Activated CD8-positive, alpha-beta memory T cell treated with anti-CD3 and anti-CD28 coated beads for 36 hours (primary cell): ENCODE measurements at regions not wholly inside any gene's neighbourhood (a gene's known extent, or its start where the extent isn't known, plus 50 kb on each side); places are given as distances from the start of the nearest gene placed in this dataset.

Experiments used
- CTCF ChIA-PET: fragments of 350-600 bp; sonication (Branson Sonifier 250); formaldehyde crosslinking; loops from one replicate; lab custom pipeline; 2021; ENCODE audit warnings: antibody characterized with exemption; lab: Charles Lee
- POLR2A ChIA-PET: fragments of 350-600 bp; sonication (Branson Sonifier 250); formaldehyde crosslinking; loops from one replicate; lab custom pipeline; 2021; ENCODE audit warnings: antibody characterized with exemption; lab: Charles Lee

DNA sequence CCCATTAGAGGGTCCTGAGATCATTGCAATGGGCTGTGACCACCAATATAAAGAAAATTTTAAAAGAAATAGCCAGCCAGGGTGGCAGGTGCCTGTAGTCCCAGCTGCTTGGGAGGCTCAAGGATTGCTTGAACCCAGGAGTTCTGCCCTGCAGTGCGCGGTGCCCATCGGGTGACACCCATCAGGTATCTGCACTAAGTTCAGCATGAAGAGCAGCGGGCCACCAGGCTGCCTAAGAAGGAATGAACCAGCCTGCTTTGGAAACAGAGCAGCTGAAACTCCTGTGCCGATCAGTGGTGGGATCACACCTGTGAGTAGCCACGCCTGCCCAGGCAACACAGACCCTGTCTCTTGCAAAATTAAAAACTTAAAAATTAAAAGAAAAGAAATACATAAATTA, 102.5 kb upstream of the FOXC1 start:
- CTCF ChIA-PET = no interaction called here
- POLR2A ChIA-PET = no interaction called here

DNA sequence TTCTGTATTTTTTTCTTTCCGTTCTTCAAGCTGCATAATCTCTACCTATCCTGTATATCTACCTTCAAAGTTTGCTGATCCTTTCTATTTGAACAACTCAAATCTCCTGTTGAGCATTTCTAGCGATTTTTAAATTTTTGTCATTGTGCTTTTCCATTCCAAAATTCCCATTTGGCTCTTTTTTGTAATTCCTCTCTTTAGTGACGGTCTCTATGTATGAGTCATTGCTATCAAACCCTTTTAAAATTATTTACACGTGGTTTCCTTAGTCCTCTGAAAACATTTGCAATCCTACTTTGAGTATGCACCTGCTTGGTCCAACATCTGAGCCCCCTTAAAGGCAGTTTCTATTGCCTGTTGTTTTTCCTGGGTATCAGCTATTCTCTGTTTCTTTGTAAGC, 100.5 kb upstream of the FOXC1 start:
- CTCF ChIA-PET = no interaction called here
- POLR2A ChIA-PET = no interaction called here

DNA sequence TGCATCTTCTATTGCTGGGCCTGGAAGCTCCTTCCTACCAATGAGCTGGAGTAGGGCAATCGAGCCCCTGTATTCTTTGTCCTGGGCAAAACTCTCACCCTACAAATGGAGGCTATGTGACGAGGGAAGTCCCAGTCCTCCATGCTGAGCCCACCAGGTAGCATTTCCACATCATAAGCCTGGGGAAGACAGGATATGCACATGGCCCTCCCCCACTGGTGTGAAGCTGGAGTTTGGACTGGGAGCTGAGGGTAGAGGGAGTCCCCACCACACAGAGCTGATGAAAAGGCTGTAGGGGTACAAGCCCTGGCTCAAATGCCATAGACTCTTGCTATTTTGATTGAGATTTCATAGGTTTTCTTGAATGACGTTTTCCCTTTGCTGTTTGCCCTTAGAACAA, 99.5 kb upstream of the FOXC1 start:
- ChIA-PET CTCF (no interaction called here), POLR2A (no interaction called here)

DNA sequence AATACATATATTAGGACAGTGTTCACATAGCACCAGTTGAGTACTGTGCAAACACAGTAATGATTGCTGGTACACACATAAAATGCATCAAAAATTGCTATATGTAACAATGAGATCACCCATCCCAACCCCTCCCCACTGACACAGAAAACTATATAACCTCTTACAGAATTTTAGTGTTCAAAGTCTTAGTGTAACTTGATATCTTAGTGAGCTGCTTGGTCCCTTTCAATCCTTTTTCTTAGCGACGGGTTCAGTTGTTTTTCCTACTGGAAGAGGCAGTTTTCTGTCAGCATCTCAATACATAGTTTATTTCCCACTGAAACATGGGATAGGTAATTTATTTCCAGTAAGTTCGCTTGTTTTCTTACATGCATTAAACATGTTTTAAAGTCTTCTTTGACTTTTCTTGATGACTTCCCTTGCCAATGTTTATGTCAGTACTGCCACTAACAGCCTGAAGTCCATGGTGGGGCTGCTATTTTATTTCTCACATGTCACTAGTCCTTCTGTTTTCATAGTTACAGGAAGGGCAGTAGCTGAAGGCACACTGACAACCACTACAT, 96.4 kb upstream of the FOXC1 start:
- POLR2A ChIA-PET = no interaction called here
- CTCF ChIA-PET = no interaction called here

DNA sequence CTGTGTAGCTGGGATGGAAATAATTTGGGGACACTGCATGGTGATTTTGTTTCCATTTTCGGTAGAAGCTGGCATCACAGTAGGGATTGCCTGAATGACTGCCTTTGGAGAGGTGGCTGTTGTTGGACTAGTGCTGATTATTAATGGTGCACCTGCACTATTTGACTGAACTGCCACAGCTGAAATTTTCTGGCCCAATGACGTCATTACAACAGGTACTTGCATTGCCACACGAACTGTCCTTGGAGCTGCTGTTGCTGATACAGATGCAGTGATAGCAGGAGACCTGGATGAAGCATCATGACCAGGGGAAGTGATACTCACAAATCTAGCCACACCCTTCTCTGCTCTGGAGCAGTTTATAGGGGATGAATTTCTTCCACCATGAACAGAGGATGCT, 95.6 kb upstream of the FOXC1 start:
- POLR2A ChIA-PET = no interaction called here
- CTCF ChIA-PET = no interaction called here

DNA sequence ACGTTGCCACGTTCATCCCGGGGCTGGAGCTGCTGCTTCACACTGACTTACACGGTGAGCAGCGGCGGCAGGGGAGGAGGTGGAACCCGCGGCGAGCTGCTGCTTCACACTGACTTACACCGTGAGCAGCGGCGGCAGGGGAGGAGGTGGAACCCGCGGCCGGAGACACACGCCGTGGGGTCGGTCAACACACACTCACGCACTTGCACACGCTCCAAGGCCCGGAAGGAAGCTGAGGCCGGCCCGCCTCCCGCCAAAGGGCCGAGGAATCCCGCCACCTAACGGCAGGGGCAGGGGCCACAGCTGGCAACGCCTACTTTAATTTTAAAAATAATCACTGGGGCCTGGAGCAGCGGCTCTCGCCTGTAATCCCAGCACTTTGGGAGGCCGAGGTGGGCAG, 94.4 kb upstream of the FOXC1 start:
- CTCF ChIA-PET = no interaction called here
- POLR2A ChIA-PET = no interaction called here

DNA sequence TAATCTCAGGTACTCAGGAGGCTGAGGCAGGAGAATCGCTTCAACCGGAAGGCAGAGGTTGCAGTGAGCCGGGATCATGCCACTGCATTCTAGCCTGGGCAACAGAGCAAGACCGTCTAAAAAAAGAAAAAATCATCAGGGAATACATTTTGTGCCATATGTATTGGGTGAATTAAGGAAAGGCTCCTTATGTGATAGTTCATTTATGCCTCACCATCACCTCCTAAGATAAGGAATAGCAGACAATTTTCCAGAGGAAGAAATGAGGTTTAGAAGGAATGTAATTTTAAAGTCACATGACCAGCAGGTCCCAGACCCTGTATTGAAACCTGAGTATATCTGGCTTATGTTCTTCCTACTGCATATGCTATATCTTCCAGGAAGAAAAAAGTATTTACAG, 93.9 kb upstream of the FOXC1 start:
- POLR2A ChIA-PET = no interaction called here
- CTCF ChIA-PET = no interaction called here

DNA sequence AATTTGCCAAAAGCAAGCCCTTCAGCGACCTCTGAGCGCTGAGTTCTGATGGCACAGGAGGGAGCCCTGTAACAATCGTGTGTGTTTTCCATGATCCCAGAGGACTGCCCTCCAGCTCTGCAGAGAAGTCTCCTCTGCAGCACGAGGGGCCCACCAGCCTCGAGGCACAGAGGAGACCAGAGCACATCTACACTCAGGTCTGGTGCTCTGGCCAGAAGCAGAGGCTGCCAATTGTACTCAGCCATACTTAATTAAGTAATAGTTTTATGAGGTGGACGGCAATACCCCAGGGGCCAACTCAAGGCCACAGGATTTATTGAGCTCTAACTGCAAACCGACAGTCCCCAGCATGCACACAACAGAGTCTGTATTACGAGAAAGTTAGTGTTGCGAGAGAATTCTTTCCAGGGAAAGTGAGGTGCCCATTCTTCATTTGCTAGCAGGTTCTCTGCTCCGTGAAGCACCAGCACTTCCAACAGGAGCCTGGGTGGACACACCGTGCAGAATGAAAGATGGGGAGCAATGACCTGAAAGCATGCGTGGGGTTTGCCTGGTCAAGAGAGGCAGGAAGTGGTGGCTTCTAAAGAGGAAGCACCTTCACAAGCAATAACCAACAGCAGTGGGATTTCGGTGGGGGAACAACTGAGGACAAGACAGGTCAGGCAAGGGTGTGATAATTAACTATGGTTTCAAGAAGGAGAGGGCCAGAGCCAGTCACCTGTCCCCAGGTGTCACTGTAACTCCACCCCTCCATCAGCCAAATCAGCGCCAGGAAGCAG, 92.8 kb upstream of the FOXC1 start:
- ChIA-PET POLR2A (no interaction called here), CTCF (no interaction called here)

DNA sequence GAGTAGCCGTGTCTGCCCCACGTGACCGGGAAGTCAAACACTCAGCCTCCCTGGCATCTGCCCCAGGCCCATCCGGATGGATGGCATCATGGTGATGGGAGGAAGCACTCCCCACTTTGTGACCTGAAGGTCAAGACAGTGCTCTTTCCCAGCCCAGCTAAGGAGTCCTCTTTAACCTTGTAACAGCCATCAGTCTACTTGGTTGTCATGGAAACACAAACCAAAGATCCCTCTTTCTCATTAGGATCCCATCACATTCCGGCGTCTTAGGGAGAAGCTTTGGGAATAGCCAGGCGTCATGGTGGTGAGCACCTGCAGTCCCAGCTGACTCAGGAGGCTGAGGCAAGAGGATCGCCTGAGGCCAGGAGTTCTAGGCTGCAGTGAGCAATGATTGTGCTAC, 90.9 kb upstream of the FOXC1 start:
- ChIA-PET POLR2A (no interaction called here), CTCF (no interaction called here)

DNA sequence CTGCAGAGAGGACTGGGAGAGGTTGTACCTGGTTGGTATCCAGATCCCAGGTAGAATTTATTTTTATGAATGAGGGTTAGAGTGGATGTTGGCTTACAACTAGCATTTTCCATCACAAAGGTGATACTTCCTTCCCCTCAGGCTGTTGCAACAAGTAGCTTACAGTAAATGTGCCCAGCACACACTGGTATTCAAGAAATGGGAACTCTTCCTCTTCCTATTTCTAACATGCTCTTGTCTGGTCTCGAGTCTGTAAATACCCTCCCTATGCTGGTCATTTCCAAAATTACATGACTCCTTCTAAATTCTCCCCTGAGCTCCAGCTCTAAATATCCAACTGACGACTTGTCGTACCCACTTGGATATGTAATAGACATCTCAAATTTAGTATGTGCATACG, 90.1 kb upstream of the FOXC1 start:
- ChIA-PET CTCF (no interaction called here), POLR2A (no interaction called here)

DNA sequence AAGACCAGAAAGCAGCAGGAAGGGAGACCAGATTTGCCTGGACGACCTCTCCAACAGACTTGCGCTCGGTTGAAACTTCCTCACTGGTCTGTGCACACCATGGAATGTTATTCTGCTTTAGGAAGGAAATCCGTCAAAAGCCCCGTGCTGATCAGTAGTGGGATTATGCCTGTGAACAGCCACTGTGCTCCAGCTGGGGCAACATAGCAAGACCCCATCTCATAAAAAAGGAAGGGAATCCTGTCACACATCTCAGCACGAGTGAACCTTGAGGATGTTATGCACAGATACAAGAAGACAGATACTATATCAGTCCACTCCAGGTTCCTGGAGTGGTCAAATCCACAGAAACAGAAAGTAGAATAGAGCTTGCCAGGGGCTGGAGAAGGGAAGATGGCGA, 86.9 kb upstream of the FOXC1 start:
- ChIA-PET POLR2A (no interaction called here), CTCF (no interaction called here)

DNA sequence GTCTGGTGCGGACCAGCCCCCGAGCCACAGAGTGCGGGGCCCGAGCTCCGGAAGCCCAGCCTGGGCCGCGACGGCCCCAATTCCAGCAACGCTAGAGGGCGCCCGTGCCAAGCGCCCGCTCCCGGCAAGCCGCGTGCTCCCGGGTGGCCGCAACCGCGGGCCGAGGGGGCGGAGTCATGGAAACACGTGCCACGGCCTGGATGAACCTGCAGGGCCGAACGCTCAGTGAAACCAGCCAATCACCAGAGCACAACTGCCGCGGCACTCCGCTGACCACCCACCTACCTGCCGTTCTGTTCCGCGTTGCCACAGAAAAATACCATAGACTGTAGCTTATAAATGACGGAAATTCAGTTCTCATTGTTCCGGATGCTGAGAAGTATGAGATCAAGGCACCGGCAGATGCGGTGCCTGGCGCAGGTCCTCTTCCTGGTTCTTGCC, 85.7 kb upstream of the FOXC1 start:
- CTCF ChIA-PET = interaction anchor here (0.6 to 1.9 kb wide), 5 partner anchors 19 to 50 kb away, joined by 3 to 6 read pairs (median 3); no protein-coding TSS in a partner anchor

DNA sequence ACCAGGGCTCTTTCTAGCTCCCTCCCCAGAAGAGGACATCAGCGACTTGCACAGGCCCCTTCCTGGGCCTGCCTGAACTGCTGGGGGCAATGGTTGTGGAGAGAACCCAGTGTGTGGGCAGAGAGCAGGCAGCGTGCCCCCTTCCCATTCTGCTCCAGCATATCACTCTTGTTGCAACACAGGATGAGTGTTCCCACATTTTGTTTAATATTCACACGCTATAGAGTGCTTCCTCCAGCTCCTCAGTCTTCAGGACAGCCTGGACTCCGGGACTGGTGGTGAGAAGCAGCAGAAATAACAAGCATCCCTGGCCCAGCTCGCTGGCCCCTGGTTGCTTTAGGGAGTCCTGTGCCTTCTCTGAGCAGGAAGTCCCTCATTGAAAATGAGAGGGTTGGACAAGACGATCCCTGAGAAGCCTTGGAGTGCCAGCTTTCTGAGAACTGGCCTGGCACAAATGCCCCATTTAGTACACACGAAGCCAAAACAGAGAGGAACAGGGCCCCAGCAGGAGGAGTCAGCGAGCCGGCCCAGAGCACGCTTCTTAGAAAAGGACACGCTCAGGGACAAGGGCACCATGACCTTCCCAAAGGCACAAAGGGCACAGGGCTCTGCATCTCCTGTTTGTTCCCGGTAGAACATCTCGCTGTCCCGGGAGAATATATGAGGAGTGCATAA, 84.2 kb upstream of the FOXC1 start:
- POLR2A ChIA-PET = no interaction called here
- CTCF ChIA-PET = interaction anchor here (0.8 kb wide), 1 partner anchor 27 kb away, joined by 3 read pairs; no protein-coding TSS in a partner anchor

More for the DNA sequence above, 85.7 kb upstream of the FOXC1 start:
- POLR2A ChIA-PET = no interaction called here

DNA sequence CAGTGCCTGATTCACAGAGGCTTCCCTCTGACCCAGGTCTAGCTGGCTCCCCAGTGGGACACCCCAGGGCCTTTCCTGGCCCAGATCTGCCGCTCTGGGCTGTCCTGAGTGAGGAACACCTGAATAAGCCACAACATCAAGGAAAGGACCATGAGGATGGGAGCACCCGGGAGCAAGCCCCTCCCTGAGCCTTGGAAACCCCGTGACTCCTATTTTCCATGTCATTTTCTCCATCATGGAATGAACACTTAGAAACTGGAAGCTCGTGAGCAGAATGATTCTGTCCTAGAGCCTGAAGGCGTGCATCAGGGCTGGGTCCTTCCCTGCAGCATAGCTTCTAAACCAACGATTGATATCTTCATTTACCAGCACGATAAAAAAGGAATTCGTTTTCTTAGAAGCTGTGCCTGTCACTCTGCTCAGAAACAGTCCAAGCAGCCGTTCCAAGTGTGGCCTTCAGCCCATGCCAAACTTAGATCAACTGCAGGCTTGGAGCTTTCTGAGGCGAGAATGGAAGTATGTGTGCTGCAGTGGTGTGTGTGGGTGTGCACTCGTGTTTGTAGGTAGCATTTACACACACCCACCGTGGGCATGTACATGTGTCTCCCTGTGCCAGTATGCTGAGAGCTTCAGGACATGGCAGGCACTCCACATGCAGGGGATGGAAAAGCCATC, 83.2 kb upstream of the FOXC1 start:
- CTCF ChIA-PET = no interaction called here
- POLR2A ChIA-PET = no interaction called here

DNA sequence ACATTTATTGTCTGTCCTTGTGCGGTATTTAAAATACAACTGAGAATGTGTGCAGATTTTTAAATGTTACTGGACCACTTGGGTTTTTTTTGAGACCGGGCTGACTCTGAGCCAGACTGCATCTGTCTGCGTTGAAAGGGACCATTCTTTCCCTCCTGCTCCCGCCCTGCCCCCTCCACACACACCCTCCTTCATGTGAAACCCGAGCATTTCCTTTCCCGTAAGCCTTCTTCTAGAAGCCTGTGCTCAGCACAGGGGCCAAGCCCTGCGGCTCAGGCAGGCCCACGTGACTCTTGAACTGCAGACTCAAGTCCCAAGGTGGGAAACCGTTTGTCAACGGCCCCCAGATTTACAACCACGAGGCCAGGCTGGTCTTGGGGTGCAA, 82.7 kb upstream of the FOXC1 start:
- CTCF ChIA-PET = no interaction called here
- POLR2A ChIA-PET = no interaction called here

DNA sequence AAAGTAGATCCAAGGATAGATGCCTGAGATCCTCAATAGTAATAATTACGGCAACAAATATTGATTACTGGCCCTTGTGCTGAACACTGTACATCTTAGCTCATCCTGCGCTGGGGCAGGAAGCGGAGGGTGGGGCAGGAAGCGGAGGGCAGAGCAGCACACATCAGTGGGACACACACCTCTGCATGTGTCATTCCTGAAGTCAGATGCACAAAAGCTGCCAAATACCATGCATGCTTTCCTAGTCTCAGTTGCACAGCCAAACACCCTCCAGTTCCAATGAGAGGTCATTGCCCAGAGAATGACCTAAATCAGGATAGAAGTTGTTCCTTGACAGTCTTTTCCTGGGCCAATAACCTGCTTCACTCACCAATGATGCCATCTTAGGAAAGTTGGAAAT, 74.4 kb upstream of the FOXC1 start:
- ChIA-PET CTCF (no interaction called here), POLR2A (interaction anchor here (0.7 kb wide), 1 partner anchor 224 kb away, joined by 4 read pairs; no protein-coding TSS in a partner anchor)

DNA sequence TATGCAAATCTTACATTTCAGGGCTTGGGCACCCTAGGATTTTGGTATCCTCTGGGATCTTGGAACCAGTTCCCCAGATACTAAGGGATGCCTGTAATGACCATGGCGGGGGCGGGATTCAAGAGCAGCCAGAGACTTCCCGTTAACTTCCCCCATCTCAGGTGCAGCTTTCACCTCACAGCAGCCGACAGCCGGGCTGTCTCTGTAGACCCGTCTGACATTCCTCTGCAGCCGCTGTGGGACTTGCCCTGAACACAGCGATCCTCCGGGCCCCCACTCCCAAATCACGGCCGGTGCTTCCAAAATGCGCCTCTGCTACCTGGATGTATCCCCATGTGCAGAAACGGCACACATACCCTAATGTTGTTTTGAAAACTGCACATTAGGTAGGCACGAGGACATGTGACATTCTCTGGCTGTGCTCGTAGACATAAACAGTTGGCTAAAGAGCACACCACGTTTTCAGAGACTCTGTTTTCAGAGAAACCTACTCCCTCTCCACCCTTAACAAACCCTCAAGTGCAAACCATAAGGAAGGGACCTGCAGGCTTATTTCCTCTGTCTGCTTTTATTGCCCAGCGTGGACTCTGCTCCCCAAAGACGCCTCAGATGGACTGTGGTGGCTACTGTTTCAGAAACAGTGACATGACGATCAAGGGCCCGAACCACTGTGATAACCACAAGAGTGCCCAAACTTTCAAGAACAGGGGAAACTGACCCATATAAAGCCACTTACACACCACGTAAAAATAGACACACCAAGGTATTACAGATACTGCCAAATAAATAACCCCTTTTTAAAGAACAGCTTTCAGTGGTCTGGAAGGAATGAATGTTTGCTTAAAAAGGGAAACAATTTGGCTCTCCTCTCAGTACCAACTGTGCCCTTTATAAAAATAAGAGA, 72.9 kb upstream of the FOXC1 start:
- POLR2A ChIA-PET = no interaction called here

DNA sequence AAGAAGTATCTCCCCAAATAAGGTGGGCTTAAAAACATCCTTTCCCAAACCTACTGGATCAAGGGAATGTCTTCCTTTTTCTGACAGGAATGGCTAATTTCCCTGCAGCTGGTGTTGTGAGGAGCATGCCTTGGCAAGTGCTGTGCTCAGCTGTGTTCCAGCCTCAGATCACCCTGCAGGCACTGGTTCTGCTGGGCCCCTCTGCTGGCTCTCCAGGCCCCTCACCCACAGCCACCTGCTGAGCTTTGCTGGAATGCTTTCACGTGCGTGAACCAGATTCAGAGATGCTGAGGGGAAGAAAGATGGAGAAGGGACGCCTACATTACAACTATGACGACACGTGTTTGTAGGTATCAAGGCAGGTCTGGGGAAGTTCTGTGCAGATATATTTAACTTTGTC, 71.3 kb upstream of the FOXC1 start:
- ChIA-PET CTCF (no interaction called here), POLR2A (no interaction called here)

More for the DNA sequence above, 72.9 kb upstream of the FOXC1 start:
- CTCF ChIA-PET = no interaction called here

DNA sequence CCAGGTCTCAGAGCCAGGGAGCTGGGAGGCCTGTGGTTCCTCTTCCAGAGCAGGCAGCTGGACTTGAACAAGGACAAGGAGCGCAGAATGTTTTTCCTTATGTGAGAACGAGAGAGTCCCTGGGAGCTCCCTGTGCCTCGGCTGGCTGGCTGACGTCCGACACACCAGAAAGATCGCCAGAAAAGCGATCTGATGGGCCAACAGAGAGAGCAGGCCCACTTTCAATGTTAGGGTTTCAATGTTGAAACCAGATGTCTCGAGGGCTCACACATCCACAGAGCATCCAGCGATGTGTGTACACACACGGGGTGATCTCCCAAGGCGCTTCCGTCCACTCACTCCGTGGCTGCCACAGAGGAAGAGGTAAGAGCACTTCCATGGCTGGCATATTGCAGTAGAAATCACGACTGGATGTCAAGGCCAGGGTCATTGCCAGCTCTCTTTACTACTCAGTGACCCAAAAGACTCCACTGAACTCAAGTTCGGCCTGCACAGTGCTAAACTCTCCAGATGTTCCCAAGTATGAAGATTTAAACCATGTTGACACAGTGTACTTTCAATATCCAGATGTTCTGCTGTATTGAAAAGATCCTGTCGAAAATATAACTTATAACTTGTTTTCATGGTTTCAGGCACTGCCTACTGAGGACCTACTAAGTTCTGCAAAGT, 70.8 kb upstream of the FOXC1 start:
- ChIA-PET CTCF (no interaction called here), POLR2A (no interaction called here)
